ENCODE measurements at regions not wholly inside any gene's neighbourhood (a gene's known extent, or its start where the extent isn't known, plus 50 kb on each side); places are given as distances from the start of the nearest gene placed in this dataset.

DNA sequence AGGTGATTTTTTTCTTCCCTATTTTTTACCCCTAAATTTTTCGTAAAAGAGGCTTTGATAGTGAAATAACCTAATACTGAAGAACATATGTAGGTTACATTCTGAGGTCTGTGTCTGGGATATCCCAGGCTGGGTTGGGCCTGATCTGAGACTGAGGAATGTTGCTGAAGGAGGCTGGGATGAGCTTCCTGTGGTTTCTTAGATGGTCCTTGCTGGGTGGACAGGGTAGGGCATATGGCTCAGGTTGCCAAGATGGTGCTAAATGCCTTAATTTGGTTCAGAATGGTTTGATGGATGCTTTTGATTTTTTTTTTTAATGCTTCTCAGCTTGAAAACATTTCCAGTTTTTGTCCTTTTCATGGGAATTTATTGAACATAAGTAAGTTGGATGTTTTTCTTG is 124.6 kb upstream of the PMCH start:
- TF ChIP-seq, protein P1, sequence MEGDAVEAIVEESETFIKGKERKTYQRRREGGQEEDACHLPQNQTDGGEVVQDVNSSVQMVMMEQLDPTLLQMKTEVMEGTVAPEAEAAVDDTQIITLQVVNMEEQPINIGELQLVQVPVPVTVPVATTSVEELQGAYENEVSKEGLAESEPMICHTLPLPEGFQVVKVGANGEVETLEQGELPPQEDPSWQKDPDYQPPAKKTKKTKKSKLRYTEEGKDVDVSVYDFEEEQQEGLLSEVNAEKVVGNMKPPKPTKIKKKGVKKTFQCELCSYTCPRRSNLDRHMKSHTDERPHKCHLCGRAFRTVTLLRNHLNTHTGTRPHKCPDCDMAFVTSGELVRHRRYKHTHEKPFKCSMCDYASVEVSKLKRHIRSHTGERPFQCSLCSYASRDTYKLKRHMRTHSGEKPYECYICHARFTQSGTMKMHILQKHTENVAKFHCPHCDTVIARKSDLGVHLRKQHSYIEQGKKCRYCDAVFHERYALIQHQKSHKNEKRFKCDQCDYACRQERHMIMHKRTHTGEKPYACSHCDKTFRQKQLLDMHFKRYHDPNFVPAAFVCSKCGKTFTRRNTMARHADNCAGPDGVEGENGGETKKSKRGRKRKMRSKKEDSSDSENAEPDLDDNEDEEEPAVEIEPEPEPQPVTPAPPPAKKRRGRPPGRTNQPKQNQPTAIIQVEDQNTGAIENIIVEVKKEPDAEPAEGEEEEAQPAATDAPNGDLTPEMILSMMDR (IDR thresholded peaks at IDR 0.05; ENCODE audit: low read depth, low read length): no peak
- no peak for TF ChIP-seq EZH2phosphoT487 (IDR thresholded peaks at IDR 0.05; ENCODE audit: low read depth)
